GM19452 (cell line): ENCODE measurements at regions not wholly inside any gene's neighbourhood (a gene's known extent, or its start where the extent isn't known, plus 50 kb on each side); places are given as distances from the start of the nearest gene placed in this dataset.

Source experiments
- ATAC-seq: cut with Tn5 transposase; IDR thresholded peaks from one replicate; pipeline ENCODE4 v1.9.1; 2021; ENCODE audit not compliant: unreplicated experiment

GRCh38 chr3:31482493-31483200, 50.1 kb upstream of the STT3B start:
- no peak for ATAC-seq
